HEK293T (cell line): ENCODE measurements at regions not wholly inside any gene's neighbourhood (a gene's known extent, or its start where the extent isn't known, plus 50 kb on each side); places are given as distances from the start of the nearest gene placed in this dataset.

Experiments used
- ARNT ChIP-seq: fragments of 450-650 bp; IDR thresholded peaks from 2 replicates; pipeline ENCODE4 v1.6.1; 2017; ENCODE audit warnings: mild to moderate bottlenecking
- BHLHE40 ChIP-seq: fragments of 450-650 bp; IDR thresholded peaks from 2 replicates; pipeline ENCODE4 v1.6.1; 2016; ENCODE audit warnings: mild to moderate bottlenecking, moderate library complexity, borderline replicate concordance
- ELF4 ChIP-seq: fragments of 450-650 bp; IDR thresholded peaks from 2 replicates; pipeline ENCODE4 v1.6.1; 2017; ENCODE audit warnings: antibody characterized with exemption
- FOXK2 ChIP-seq: fragments of 450-650 bp; IDR thresholded peaks from 2 replicates; pipeline ENCODE4 v1.6.1; 2016; ENCODE audit warnings: mild to moderate bottlenecking
- FOXM1 ChIP-seq: fragments of 450-650 bp; IDR thresholded peaks from 2 replicates; pipeline ENCODE4 v1.6.1; 2017; ENCODE audit warnings: mild to moderate bottlenecking, borderline replicate concordance
- PKNOX1 ChIP-seq: fragments of 450-650 bp; IDR thresholded peaks from 2 replicates; pipeline ENCODE4 v1.6.1; 2016
- SP1 ChIP-seq: fragments of 450-650 bp; IDR thresholded peaks from 2 replicates; pipeline ENCODE4 v1.6.1; 2017
- SUZ12 ChIP-seq: fragments of 450-650 bp; IDR thresholded peaks from 2 replicates; pipeline ENCODE4 v1.6.1; 2016; ENCODE audit warnings: mild to moderate bottlenecking
- TARDBP ChIP-seq: fragments of 450-650 bp; IDR thresholded peaks from 2 replicates; pipeline ENCODE4 v1.6.1; 2016
- ZNF384 ChIP-seq: fragments of 450-650 bp; IDR thresholded peaks from 2 replicates; pipeline ENCODE4 v1.6.1; 2016

DNA sequence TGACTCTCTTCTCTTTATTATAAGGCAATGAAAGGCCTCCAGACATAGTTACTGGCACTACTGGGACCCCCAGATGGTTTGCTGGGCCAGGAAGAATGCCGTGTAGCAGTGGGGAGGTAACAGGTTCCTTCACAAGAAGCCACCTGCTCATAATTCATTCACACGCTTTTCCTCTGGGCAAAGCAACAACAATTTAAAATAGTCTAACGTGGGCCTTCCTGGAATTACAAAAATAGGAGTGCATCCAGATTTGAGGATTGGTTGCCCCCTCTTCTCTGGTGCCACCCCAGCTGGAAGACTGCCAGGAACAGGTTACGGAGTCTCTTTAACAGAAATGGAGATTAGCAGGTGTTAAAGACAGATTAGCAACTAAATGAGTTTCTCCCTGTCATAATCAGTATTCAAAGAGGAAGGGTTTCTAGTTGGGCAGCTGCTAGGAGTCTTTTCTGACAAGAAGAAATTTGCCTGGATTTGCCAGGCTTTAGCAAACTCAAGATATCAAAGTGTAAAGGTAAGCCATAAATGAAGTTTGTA, 409.6 kb downstream of the NPIPA8 start:
- TF ChIP-seq ELF4 = no peak
- TF ChIP-seq SP1 = no peak
- TF ChIP-seq ARNT = no peak
- no peak for TF ChIP-seq PKNOX1
- no peak for TF ChIP-seq SUZ12
- no peak for TF ChIP-seq BHLHE40
- TF ChIP-seq FOXM1 = no peak
- no peak for TF ChIP-seq ZNF384
- no peak for TF ChIP-seq FOXK2
- no peak for TF ChIP-seq TARDBP
